Hepatic stellate cell (primary cell): ENCODE measurements at regions not wholly inside any gene's neighbourhood (a gene's known extent, or its start where the extent isn't known, plus 50 kb on each side); places are given as distances from the start of the nearest gene placed in this dataset.

Experiments
- DNase-seq: peaks from one replicate; pipeline ENCODE4 v3.0.0; 2011; ENCODE audit warnings: low spot score

GRCh38 chr13:106129993-106130392 is 405.5 kb downstream of the EFNB2 start:
- DNase-seq: no peak

DNA sequence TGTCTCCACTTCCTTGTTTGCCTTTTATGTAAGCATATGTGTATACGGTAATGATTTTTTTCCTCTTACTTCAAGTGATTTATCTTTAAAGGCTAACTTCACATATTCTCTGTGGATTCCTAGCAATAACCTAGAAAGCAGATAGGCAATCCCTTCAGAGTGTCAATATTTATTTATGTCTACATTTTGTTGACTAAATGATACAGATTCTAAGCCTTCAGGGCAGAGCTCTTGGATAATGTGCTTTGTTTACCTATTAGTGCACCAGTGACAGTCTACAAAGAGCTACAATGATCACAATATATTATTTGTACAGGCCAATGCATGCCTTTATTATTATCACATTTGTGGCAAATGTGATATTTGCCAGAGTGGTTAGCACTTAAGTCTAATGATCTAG is 406.2 kb downstream of the EFNB2 start:
- no peak for DNase-seq

DNA sequence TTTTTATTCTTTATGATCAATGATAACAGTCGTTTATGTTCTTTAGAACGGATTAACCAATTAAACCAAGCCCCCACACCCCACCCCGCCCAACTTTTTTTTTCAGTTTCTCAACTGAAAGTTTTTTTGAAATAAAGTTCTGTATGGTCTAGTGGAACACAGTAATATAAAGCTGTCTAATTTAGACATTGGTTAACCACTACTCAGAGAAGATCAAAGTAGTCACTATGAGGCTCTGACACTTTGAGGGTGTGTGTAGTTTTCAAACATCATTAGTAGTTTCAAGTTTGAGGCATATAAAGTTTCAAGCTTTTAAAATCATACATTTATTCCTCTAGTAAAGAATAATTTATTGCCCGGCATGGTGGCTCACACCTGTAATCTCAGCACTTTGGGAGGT is 413.2 kb downstream of the EFNB2 start:
- no peak for DNase-seq

- no peak for DNase-seq
Observed at GRCh38 chr13:106121173-106121754, 414.2 kb downstream of the EFNB2 start.

DNA sequence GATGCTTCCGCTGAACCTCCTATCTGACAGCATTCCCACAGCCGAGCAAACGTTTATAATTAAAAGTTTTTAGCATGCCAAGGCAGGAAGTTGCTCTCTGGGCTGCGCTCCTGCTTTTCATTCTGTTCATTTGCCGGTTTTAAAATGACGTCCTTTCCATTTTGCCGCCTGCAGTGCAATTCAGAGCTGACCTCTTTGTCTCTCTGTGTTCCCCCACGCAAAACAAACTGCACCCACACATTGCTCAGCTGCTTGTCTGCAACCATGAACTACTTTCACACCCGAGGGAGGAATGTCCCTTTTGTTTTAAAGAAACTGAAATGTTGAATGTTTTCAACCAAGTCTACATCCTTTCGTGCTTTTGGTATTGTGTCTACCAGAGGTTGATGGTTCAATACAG is 416.5 kb downstream of the EFNB2 start:
- no peak for DNase-seq

DNA sequence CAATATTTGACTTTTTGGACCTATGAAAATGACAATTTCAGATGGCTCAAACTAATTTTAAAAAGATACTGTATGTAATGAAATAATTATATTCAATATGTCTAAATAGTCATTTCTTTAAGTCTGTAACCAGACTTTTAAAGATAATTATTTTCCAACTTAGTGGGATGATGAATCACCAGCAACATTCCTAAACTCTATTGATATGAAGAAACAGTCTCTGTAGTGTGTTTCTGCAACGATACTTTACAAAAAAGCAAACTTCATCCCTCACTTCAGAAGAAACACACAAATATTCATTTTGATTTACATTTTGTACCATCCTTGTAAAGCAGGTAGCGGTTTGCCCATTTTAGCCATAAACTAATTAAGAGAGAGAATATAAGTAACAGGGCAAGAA is 417.4 kb downstream of the EFNB2 start:
- DNase-seq: no peak

- no peak for DNase-seq
Observed at GRCh38 chr13:106117640-106118039, 417.8 kb downstream of the EFNB2 start.

GRCh38 chr13:106117035-106117434 is 418.4 kb downstream of the EFNB2 start:
- DNase-seq: no peak

- no peak for DNase-seq
Observed at GRCh38 chr13:106115081-106115480, 420.4 kb downstream of the EFNB2 start.

GRCh38 chr13:106113796-106114195 is 421.7 kb downstream of the EFNB2 start:
- no peak for DNase-seq

- DNase-seq: no peak
Observed at GRCh38 chr13:106112191-106112590, 423.3 kb downstream of the EFNB2 start.

DNA sequence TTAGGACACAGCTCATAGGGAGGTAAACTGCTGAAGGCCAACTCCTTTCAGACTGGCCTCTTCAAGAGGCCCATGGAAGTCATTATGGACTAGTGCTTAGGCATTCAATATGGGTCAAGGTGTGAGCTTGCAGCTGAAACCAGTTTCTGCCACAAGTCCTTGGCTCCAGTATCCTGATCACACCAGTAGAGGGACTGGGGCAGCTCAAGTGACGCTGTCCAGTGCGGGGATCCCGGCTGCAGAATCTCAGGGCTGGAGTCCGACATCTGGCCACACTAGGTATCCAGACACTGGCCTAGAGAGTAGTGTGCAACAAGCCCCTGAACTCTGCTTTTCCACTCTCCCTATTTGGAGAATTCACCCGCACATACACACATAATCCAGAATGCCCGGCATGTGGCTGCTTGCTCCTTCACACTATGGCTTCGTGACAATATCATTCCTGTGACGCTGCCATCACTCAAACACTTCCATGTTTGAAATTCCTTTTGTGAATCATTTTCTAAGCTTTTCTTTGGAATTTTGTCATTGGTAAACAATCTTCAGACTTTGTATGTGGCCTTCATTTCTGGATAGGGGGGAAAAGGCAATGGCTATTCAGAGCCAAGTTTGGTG is 425.1 kb downstream of the EFNB2 start:
- no peak for DNase-seq

GRCh38 chr13:106109391-106109791 is 426.1 kb downstream of the EFNB2 start:
- no peak for DNase-seq

GRCh38 chr13:106108346-106108745 is 427.1 kb downstream of the EFNB2 start:
- DNase-seq: no peak

GRCh38 chr13:106107061-106107460 is 428.4 kb downstream of the EFNB2 start:
- DNase-seq: no peak

DNA sequence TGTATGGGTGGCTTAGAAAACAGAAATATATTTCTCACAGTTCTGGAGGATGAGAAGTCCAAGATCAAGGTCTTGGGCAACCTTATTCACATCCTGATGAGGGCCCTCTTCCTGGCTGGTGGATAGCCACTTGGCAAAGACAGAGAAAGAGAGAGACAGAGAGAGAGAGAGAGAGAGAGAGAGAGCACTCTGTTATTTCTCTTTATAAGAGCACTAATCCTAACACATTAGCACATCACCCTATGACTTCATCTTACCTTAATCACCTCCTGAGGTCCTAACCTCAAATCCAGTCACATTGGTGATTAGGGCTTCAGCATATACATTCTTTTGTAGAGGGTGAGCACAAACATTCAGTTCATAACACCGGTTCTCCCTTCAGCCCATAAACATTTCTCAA is 430.3 kb downstream of the EFNB2 start:
- no peak for DNase-seq

DNA sequence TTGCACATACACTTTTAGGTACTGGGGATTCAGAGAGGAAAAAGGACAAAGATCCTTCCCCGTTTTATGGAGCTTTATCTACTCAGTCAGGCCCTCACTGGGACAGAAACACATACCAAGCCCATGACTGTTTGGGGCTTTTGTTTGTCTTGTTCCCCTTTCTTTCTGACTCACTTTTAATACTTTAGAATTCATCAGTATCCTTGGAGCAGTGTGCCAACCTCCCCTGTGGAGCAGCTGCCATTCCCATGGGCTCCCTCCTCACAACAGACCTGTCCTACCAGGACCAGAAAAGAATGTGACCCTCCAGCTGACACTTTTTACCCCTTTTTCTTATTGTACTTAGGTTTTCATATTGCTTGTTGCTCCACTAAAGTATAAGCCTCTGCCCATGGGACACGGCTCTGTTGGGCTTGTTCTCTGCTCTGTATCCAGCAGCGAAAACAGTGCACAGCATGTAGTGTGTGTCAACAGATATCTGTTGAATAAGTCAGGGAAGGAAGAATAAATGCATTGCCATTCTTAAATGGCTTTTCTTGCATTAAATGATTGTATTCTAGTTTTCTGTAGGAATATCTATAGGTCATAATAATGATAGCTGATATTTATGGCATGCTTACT is 431.1 kb downstream of the EFNB2 start:
- DNase-seq: peak; percentile 56

DNA sequence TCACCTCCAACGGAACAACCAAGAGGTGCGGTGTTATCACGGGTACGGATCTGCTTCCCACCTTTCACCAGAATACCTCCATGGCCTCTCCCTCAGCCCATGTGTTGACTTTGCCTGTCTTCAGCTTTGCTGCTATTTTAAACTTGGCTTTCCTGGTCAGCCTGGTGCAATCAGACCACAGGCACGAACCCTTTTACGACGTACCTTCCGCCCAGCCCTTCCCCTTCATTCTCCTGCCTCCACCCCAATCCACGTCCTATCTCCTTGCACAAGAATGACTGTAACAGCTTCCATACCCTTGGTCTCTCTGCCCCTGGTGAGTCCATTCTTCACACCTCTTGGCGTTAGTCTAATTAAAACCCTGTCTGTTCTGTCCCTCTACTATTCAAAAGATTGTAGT is 431.7 kb downstream of the EFNB2 start:
- no peak for DNase-seq

DNA sequence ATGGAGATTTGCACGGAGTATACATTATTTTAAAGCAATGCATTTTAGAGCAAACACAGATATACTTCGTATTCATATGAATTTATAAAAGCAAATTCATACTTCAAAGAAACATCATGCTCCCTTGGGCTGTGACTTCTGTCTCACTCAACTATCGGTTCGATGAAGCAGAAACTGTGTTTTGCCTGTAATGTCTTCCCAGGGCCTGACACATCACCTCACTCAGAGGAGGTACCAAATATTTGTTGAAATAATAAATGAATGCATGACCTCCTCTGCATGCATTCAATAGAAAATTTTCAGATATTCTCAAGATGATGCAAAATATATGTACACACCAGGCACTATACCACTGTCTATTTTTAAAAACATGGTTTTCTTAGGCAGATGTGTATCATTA is 432.7 kb downstream of the EFNB2 start:
- DNase-seq: no peak

GRCh38 chr13:106101201-106101600 is 434.3 kb downstream of the EFNB2 start:
- no peak for DNase-seq

GRCh38 chr13:106100171-106100919 is 435.1 kb downstream of the EFNB2 start:
- DNase-seq: no peak

- DNase-seq: no peak
Observed at GRCh38 chr13:106099765-106100164, 435.7 kb downstream of the EFNB2 start.

DNA sequence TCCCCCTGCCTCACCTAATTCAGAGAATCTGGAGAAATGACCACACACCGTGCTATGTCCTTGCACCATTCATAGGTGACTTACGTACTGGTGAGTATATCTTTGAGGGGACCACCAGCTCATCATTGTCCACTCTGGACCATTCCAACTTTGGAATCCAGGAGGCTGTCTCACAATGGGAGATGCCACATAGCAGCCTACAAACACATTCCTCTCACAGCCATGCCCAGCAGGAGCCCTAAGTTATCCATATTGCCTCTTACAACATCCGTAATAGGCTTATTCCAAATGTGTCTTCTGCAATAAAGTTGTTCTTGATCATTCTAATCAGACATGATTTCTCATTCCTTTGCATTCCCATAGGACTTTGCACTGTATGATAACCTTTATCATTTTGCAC is 436.7 kb downstream of the EFNB2 start:
- DNase-seq: no peak
